Left renal pelvis (tissue), 4 donors: ENCODE measurements at regions not wholly inside any gene's neighbourhood (a gene's known extent, or its start where the extent isn't known, plus 50 kb on each side); places are given as distances from the start of the nearest gene placed in this dataset.
A peak's percentile ranks its signal among the peaks of the same experiment; 100 is the strongest.
"Not testable (repeated sequence)": the region's sequence is repeated elsewhere in the genome, so short reads cannot be mapped to it uniquely, and the experiment has no call there.

Source experiments
- DNase-seq, 4 donors: peaks; one replicate each; pipeline ENCODE4 v3.0.0-alpha.2; 2013; ENCODE audit warnings: low read depth in 4 of 4, low spot score in 3 of 4

- DNase-seq = no peak
These were observed 119.4 kb downstream of the CD24 start for GRCh38 chr6:106855117-106855516.

- no peak for DNase-seq
These were observed 124.7 kb downstream of the CD24 start for GRCh38 chr6:106849676-106850332.

GRCh38 chr6:106849120-106849519 is 125.4 kb downstream of the CD24 start:
- DNase-seq = no peak

GRCh38 chr6:106847116-106847515 is 127.4 kb downstream of the CD24 start:
- DNase-seq = no peak

- DNase-seq = no peak
These were observed 129.6 kb downstream of the CD24 start for GRCh38 chr6:106844930-106845329.

GRCh38 chr6:106832766-106833510 is 141.6 kb downstream of the CD24 start:
- no peak for DNase-seq

GRCh38 chr6:106830930-106831329 is 143.6 kb downstream of the CD24 start:
- no peak for DNase-seq

- DNase-seq = no peak
These were observed 145.1 kb downstream of the CD24 start for GRCh38 chr6:106829451-106829850.

GRCh38 chr6:106827081-106827480 is 147.4 kb downstream of the CD24 start:
- DNase-seq = no peak

GRCh38 chr6:106825156-106825555 is 149.4 kb downstream of the CD24 start:
- DNase-seq = no peak

GRCh38 chr6:106823732-106824351 is 150.7 kb downstream of the CD24 start:
- peak in 2 of 4 donors; percentile 48 to 57 for DNase-seq

- DNase-seq = no peak
These were observed 151.5 kb downstream of the CD24 start for GRCh38 chr6:106823058-106823457.

GRCh38 chr6:106820412-106820852 is 154.1 kb downstream of the CD24 start:
- no peak for DNase-seq

- DNase-seq = no peak
These were observed 163.3 kb downstream of the CD24 start for GRCh38 chr6:106811088-106811686.

- no peak for DNase-seq
These were observed 165.8 kb downstream of the CD24 start for GRCh38 chr6:106808758-106809157.

- DNase-seq = no peak
These were observed 166.4 kb downstream of the CD24 start for GRCh38 chr6:106807947-106808611.

GRCh38 chr6:106806253-106806652 is 168.3 kb downstream of the CD24 start:
- DNase-seq = not testable (repeated sequence)

- no peak for DNase-seq
These were observed 168.8 kb downstream of the CD24 start for GRCh38 chr6:106805771-106806170.

- DNase-seq = no peak
These were observed 169.9 kb downstream of the CD24 start for GRCh38 chr6:106804346-106805335.

- no peak for DNase-seq
These were observed 171.3 kb downstream of the CD24 start for GRCh38 chr6:106803188-106803587.
